Endothelial cell of hepatic sinusoid (primary cell): ENCODE measurements at regions not wholly inside any gene's neighbourhood (a gene's known extent, or its start where the extent isn't known, plus 50 kb on each side); places are given as distances from the start of the nearest gene placed in this dataset.
"Not testable (repeated sequence)": the region's sequence is repeated elsewhere in the genome, so short reads cannot be mapped to it uniquely, and the experiment has no call there.

Source experiments
- in situ Hi-C: cut with HindIII; loops from 2 replicates; pipeline ENCODE4 v1.10.0; 2017; ENCODE audit warnings: low sequenced_read_pairs

DNA sequence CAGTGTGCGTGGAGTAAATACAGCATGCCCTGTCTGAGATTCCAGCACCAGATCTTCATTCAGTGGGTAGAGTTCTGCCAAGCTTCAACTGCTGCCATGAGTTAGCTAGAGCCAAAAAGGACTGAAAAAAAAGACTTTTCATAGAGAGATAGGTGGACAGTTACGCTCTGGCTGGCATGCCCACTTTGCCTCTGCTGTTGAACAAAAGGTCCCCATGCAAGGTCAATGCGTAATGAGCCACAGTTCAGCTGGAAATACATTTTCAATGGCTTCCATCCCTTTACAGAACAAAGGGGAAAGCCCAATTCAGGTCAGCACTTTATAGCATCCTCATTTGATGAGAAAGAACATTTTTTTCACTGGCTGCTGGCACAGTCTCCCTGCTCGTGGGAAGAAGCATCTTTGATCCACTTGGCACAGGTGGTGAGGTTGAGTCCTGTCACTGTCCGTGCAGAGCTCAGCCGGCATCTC lies 86.9 kb upstream of the ERCC6L2 start:
- in situ Hi-C loops: no loop called here

DNA sequence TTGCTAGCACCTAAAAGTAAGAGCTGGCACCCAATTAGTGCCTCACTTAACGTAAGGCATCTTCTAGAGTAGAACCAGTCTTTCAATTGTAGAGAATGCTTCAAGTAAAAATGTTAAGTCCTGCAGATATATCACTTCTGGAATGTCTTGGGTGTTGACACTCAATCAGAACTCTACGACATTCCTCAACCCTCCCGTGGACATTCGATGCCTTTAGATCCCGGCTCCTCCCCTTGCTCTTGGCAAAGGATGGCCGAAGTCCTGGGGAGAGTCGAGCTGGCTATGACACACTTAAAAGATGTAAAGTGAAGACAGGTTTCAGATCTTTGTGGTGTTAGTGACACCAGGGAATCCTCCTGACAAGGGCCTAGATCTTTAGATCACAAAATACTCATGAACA lies 87.5 kb upstream of the ERCC6L2 start:
- in situ Hi-C loops: no loop called here

DNA sequence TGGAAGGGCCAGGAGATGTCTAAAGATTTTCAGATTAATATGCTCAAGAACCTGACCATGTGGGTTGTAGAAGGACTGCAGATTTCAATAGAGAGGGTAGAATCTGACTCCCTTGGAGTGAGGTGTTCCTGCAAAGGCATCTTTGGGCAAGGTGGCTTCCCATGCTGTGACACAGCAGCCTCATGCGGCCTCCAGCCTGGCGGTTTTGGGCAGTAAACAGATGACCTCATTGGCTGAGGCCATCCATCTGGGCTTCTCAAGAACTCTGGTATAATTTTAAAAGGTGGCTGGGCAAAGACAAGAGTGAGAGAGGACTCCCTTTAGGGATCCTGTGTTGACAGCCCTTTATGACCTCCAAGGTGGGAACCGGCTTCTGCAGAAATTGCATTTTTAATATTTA lies 90.3 kb upstream of the ERCC6L2 start:
- in situ Hi-C loops: no loop called here

DNA sequence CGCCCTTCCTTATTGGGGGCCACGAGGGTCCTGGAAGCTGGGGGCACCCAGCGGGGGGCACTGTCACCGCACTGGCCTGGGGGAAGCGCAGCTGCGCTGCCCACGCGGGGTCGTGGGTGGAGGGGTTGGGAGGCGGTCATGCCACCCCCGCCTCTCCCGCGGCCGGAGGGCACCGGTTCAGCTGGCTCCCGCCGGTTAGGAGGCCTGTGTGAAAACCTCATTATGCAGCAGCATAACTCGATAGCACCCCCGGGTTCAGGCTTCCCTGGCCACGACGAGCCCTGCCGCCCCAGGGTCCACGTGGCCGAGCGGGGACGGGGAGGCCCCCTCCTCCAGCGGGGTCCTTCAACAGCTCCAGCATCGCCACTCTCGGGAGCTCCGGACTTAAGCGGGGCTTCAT lies 91.2 kb upstream of the ERCC6L2 start:
- in situ Hi-C loops: no loop called here

DNA sequence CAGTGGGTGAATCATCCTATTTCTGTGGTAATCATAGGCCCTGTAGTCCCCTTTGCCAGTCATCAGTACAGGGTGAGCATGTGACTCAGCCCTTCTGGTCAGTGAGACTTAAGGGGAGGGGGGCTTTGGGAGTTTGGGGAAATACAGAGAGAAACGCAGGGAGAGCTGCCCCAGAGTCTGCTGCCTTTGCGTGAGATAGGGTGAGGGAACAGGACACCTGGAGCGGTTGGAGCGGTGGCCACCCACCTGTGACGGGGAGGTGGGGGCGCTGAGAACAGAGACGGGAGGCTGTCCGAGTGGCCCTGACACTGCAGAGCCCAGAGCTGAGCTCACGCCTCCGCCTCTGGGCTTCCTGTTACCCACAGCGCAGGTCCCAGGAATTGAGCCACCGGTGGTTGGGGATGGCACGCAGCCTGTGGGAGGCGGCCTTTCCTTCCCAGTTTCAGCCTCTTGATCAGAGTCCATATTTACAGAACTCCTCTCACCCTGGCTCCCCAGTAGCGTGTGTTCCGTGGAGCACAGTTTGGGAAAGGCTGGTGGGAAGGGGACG lies 92.0 kb upstream of the ERCC6L2 start:
- in situ Hi-C loops: no loop called here

DNA sequence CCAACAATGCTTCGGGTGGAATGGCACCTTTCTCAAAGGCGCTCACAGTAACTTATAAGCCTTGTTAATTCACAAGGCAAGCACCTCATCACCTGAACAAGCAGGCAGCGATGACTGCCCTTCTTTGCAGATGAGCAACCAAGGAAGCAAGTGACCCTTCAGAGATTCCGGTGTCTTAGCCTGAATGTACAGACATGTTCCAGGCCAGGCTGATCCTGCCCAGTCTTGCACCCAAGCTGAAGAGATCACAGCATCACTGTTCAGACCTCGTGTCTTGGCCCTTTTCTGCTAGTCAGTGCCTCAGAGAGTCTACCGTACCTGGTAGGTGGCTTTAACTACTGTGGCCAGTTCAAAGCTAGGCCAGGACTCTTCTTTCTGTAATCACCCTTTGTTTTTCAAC lies 94.7 kb upstream of the ERCC6L2 start:
- in situ Hi-C loops: no loop called here

DNA sequence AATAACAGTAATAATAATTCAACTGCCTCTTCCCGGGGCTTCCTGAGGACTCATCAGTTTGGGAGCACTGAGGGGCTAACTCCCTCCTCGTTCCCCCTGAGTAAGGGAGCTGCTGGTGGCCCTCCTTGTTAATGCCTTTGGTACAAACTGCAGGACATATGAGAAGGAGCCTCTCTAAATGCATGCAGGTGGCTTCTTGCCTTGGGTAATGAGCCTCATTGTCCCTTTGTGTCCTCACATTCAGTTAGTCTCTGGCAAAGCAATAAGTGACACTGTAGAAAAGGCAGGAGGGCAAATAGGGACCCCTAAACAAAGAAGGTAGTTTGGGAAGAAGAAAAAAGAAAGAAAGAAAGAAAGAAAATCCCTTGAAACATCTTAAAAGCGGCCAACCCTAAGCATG lies 95.4 kb upstream of the ERCC6L2 start:
- in situ Hi-C loops: no loop called here

DNA sequence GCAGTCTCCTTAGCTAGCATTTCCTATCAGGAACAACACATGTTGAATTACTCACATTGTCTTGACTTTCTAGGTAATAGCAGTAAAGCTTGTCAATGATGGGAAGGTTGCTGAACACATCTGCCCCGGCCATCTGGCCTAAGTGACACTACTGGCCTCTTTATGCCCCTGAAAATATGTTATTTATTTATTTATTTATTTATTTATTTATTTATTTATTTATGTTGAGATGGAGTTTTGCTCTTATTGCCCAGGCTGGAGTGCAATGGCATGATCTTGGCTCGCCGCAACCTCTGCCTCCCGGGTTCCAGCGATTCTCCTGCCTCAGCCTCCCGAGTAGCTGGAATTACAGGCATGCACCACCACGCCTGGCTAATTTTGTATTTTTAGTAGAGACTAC lies 95.9 kb upstream of the ERCC6L2 start:
- in situ Hi-C loops: not testable (repeated sequence)

DNA sequence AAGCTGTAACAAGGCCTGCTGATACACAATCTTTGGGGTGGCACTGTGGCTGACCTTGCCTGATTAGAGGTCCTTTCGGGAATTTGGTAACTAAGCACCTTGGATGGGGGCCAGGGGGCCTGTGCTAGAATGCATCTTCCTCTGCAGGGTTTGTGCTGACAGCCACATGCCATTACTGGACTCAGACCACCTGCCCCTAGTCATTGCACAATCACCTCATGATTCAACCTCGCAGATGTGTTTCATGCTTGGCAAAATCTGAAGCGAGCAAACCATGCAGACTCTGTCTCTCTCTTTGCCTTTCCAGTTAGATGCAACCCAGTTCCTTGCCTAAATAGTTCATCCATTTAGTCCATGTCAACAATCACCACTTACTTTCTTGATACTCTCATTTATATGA lies 96.5 kb upstream of the ERCC6L2 start:
- in situ Hi-C loops: no loop called here

DNA sequence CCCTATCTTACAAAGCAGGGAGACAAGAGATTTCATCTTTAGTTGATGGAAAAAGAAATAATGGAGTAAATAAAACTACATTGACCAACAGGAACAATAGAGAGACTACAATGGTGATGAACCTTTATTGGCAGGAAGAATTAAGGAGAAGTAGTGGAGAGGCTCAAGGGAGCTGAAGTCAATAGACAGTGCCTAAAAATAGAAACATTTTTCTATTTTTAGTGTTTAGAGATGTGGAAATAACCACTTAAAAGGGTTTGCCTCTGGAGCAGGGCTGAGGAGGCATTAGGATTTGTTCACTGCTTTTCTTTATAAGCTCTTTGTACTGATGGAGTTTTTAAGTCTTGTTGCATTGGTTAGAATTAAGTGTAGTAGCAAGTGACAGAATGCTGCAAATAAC lies 98.4 kb upstream of the ERCC6L2 start:
- in situ Hi-C loops: no loop called here

DNA sequence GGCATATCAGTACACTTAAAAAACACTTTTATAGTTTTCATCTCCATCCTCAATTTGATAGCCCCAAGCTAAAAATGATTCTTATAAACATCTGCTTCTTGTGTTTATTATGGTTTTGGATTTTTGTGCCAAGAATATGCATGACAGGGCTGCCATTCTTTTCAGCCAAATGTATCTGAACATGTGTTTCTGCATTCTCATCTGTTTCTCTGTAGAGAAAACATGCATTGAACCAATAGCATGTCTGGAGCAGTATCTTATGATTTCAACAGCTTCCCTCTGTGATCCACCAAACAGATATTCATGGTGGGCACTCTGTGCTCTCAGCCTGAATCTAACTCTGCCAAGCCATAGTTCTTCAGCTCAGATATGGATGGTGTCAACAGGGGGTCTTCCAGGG lies 99.3 kb upstream of the ERCC6L2 start:
- in situ Hi-C loops: no loop called here

DNA sequence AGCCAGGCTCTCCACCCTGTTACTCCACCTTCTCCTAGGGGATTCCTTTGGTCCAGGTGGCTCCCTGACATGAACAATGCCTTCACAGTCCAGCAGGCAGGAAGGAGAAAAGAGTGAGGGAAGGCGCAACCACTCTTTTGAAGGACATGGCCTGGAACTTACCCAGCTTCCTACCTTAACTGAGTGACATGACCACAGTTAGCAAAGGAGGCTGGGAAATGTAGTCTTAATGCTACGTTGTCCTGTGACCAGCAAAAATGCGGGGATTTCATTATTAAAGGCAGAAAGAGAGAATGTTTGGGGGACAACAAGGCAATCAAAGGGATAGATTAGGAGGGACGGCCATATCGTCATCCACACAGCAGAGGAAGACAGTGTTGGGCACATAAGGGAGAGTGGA lies 100.3 kb upstream of the ERCC6L2 start:
- in situ Hi-C loops: no loop called here

DNA sequence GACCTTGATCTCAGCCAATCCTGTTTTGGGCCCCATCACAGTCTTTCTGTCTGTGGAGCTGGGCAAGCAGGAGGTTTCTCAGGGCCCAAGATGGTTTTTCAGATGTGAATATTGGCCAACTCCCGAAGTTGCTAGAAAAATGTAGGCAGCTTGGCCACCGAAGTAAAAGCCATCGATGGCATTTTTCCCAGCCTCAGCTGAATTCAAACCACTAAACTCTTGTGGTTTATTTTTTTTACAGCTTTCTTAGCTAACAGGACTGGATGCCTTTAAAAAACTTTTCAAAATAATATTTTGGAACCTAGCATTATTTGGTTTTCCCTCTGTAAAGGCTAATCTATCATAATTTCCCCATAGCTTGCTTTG lies 102.5 kb upstream of the ERCC6L2 start:
- in situ Hi-C loops: loop anchor here (5.0 kb wide), 3 partner anchors 49 to 101 kb away; no protein-coding TSS in a partner anchor

DNA sequence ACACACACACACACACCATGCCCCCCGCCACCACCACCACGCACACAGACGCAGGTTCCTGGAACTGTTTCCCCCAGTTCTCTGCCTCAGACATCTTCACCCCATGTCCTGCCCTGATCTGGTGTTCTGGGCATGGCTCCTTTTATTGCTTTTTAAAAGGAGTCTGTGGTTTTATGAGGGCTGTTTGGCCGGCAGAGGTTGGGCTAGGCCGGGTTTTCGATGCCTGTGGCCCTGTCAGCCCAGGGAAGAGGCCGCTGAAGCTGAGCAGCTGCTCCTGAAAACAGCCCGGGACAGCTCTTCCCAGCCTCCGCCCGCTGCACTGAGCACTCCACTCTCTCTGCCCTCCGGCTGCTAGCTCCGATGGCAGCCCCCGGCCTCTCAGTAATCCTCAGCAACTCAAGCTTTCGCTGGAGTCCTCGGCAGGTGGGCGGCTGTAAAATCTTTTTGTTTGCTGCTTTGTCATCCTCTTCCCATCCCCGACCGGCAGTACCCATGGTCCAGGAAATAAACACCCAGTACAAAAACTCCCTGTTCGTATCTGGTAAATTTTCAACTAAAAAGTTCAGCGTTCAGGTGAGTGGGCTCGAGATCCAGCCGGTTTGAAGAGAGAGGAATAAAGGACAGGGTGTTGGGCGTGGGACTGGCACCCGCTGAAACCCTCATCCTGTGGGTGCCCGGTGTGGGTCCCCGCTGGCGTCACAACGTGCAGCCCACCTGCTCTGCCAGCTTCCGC lies 103.0 kb upstream of the ERCC6L2 start:
- in situ Hi-C loops: loop anchor here (5.0 kb wide), 3 partner anchors 50 to 100 kb away; no protein-coding TSS in a partner anchor

DNA sequence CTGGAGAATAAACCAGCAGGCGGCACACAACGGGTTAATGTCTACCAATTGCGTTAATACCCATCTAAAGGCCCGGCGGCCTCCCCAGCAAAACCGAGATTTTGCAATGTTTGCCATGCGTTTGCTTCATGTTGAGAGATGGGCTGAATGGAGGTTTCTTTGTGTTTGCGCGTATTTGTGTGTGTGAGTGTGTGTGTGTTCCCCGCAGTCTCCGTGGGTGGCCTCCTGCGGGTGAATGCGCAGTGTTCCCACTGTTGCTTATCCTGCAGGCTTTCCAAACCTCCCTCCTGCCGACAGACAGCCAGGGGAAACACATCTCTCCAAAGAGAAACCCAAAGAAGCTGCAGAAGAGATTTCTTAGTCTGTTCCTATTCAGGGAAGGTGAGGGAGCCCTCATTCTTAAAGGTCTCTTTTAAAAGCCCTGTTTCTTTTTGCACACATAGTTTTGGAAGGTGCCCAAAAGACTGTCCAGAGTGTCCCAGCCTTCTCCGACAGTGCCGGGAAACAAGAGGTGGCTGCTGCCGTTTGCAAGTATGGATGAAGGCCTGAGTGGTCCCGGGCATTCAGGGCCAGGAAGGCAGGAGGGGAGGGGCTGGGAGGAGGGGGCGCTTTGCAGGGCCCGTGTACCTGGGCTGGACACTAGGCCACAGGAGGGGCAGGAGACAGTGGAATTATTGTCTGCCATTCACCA lies 103.8 kb upstream of the ERCC6L2 start:
- in situ Hi-C loops: loop anchor here (5.0 kb wide), 3 partner anchors 51 to 101 kb away; no protein-coding TSS in a partner anchor

DNA sequence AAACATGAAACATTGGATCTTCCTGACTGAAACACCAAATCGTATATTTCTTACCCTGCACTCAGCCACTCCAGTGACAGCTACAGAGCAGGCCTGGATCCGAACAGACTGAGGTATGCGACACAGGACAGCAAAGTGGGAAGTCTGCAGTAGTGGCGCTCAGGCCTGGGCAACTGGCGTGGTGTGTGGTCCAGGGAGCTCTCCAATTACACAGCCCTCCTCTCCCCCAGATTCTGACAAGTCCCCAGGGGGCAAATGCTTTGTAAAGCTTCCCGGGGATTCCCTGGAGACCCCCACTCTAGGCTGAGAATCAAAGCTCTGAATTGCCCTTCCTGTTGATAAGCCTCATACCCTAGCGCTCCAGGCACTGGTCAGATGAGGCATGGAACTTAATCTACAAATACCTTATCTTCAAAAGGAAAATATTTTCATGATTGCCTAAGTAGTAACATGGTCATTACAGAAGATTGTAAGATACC lies 104.8 kb upstream of the ERCC6L2 start:
- in situ Hi-C loops: loop anchor here (5.0 kb wide), 3 partner anchors 52 to 102 kb away; no protein-coding TSS in a partner anchor

DNA sequence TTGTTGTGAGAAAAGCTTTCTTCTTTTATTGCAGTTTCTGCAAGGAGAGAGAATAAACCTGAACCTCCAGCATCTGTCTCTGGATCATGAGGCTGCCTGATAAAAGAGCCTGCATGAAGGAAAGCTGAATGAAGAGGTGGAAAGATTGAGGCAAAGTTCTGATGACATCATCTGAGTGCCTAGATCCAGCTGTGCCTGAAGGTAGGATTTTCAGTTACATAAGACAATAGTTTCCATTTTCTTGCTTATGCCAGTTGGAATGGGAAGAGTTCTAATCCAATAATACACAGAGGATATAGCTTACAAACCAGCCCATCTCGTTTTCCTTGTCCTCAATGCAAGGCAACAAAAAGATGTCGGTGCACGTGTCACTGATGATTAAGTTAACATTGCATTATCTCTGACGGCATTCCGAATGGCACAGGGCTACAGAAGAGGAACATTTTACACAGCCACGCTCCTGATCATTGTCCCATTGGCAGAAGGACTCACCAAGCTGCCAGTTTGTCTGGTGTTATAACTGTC lies 105.5 kb upstream of the ERCC6L2 start:
- in situ Hi-C loops: loop anchor here (5.0 kb wide), 3 partner anchors 52 to 102 kb away; no protein-coding TSS in a partner anchor

DNA sequence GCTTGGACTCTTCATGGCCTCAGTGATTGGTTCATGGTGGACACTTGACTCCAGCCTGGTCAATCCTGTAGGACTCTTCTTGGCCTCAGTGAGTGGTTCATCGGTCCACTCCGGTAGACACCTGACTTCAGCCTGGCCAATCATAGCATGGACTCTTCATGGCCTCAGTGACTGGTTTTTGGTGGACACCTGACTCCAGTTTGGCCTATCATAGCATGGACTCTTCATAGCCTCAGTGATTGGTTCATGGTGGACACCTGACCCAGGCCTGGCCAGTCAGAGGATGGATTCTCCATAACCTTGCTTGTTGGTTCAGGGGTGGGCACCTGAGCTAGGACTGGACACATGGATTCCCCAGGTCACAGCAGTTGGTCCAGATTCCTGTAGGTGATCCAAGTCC lies 106.0 kb upstream of the ERCC6L2 start:
- in situ Hi-C loops: no loop called here

DNA sequence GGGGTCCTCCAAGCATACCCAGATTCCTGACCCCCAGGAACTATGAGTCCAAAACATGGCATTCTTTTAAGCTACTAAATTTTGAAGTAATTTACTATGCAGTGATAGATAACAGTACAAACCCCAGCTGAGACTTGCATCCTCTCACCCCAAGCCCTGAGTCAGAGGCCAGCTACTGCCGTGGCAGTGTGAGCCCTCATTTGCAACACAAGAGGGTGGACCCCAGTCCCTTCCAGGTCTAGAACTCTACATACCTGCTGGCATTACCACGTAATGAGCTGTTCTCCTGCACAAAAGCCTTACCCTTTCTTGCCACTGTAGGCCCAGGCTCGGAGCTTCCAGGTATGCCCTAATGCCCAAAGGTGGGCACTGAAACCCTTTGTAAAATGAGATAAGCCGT lies 108.6 kb upstream of the ERCC6L2 start:
- in situ Hi-C loops: no loop called here

DNA sequence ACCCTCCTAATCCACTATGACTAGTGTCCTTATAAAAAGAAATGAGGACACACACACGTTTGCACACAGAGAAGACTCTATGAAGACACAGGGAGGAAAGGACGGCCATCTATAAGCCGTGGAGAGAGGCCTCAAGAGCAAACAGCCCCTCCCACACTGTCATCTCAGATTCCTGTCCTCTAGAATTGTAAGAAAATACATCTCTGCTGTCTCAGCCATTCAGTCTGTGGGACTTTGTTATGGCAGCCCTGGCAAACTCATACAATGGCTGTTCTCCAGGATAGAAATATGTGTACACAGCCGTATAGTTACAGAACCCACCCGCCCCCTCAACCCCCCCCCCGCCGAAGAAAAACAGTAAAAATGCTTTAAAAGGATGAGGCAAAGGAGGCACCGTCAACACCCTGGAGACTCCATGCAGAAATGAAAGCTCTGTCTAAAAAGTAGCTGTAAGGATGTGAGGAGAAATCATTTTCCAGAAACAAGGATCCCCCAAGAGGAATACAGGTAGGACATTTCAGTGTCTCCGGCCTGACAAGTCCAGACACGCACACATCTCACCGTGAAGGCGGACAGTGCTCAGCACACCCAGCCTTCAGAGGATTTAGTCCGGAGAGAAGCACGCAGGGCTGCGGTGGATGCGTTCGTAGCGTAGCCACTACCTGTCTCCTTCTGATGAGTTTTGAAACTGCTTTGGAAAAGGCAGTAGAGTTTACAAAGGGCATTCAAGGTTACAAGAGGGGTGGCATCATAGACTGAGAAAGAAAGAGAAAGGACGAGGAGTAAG lies 110.8 kb upstream of the ERCC6L2 start:
- in situ Hi-C loops: no loop called here

DNA sequence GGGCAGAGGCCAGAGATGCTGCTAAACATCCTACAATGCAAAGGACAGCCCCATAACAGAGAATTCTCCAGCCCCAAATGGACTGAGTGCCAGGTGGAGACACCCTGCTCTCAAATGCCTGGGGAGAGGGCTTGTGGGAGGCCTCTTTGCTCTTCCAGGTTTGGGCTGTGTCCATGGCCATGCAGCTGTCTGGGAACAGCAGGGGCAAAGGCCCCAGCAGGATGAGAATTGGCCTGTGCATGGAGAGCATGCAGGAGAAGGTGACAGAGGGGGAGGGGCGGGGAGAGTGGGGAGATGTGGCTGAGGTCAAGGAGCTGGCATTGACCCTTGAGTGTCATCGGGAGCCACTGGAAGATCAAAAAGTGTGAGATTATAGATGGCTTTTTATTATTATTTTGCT lies 111.5 kb upstream of the ERCC6L2 start:
- in situ Hi-C loops: no loop called here
